GM19463 (cell line): ENCODE measurements at regions not wholly inside any gene's neighbourhood (a gene's known extent, or its start where the extent isn't known, plus 50 kb on each side); places are given as distances from the start of the nearest gene placed in this dataset.
A peak's percentile ranks its signal among the peaks of the same experiment; 100 is the strongest.
"Not testable (repeated sequence)": the region's sequence is repeated elsewhere in the genome, so short reads cannot be mapped to it uniquely, and the experiment has no call there.

Experiments
- ATAC-seq: cut with Tn5 transposase; IDR thresholded peaks from one replicate; pipeline ENCODE4 v1.9.1; 2021; ENCODE audit warnings: mild to moderate bottlenecking, moderate library complexity; ENCODE audit not compliant: unreplicated experiment

GRCh38 chr5:112570708-112571444 is 151.8 kb upstream of the EPB41L4A start:
- no peak for ATAC-seq

GRCh38 chr5:112573441-112573840 is 154.4 kb upstream of the EPB41L4A start:
- ATAC-seq = no peak

- ATAC-seq = no peak
Measured at GRCh38 chr5:112574536-112574935, 155.5 kb upstream of the EPB41L4A start.

GRCh38 chr5:112576298-112576925 is 157.3 kb upstream of the EPB41L4A start:
- no peak for ATAC-seq

GRCh38 chr5:112579599-112580170 is 158.0 kb upstream of the APC start:
- ATAC-seq = no peak

GRCh38 chr5:112581811-112582320 is 155.8 kb upstream of the APC start:
- no peak for ATAC-seq

GRCh38 chr5:112583166-112583565 is 154.5 kb upstream of the APC start:
- ATAC-seq = no peak

GRCh38 chr5:112584781-112585180 is 152.9 kb upstream of the APC start:
- ATAC-seq = no peak

- ATAC-seq = peak; percentile 68
Measured at GRCh38 chr5:112586596-112587062, 151.1 kb upstream of the APC start.

GRCh38 chr5:112590858-112591257 is 146.8 kb upstream of the APC start:
- not testable (repeated sequence) for ATAC-seq

- ATAC-seq = no peak
Measured at GRCh38 chr5:112594095-112594850, 143.4 kb upstream of the APC start.

- ATAC-seq = no peak
Measured at GRCh38 chr5:112594941-112595340, 142.7 kb upstream of the APC start.

GRCh38 chr5:112597831-112598230 is 139.9 kb upstream of the APC start:
- no peak for ATAC-seq

- not testable (repeated sequence) for ATAC-seq
Measured at GRCh38 chr5:112600510-112600909, 137.2 kb upstream of the APC start.

- ATAC-seq = peak; percentile 94
Measured at GRCh38 chr5:112604732-112605630, 132.7 kb upstream of the APC start.

GRCh38 chr5:112608975-112609374 is 128.7 kb upstream of the APC start:
- no peak for ATAC-seq

- no peak for ATAC-seq
Measured at GRCh38 chr5:112612663-112613062, 125.0 kb upstream of the APC start.

GRCh38 chr5:112614285-112614684 is 123.4 kb upstream of the APC start:
- ATAC-seq = no peak

GRCh38 chr5:112614986-112615385 is 122.7 kb upstream of the APC start:
- no peak for ATAC-seq
